ENCODE measurements at regions not wholly inside any gene's neighbourhood (a gene's known extent, or its start where the extent isn't known, plus 50 kb on each side); places are given as distances from the start of the nearest gene placed in this dataset.

- no peak for TF ChIP-seq ZNF337 (CRISPR knock-in tag; IDR thresholded peaks at IDR 0.05; ENCODE audit: borderline replicate concordance, low read depth)
- TF ChIP-seq RAD21 (CRISPR knock-in tag; IDR thresholded peaks at IDR 0.05): no peak
- TF ChIP-seq ZNF788 (CRISPR knock-in tag; IDR thresholded peaks at IDR 0.05; ENCODE audit: borderline replicate concordance): no peak
- TF ChIP-seq JUND (CRISPR knock-in tag; IDR thresholded peaks at IDR 0.05): no peak
- TF ChIP-seq, protein P1, sequence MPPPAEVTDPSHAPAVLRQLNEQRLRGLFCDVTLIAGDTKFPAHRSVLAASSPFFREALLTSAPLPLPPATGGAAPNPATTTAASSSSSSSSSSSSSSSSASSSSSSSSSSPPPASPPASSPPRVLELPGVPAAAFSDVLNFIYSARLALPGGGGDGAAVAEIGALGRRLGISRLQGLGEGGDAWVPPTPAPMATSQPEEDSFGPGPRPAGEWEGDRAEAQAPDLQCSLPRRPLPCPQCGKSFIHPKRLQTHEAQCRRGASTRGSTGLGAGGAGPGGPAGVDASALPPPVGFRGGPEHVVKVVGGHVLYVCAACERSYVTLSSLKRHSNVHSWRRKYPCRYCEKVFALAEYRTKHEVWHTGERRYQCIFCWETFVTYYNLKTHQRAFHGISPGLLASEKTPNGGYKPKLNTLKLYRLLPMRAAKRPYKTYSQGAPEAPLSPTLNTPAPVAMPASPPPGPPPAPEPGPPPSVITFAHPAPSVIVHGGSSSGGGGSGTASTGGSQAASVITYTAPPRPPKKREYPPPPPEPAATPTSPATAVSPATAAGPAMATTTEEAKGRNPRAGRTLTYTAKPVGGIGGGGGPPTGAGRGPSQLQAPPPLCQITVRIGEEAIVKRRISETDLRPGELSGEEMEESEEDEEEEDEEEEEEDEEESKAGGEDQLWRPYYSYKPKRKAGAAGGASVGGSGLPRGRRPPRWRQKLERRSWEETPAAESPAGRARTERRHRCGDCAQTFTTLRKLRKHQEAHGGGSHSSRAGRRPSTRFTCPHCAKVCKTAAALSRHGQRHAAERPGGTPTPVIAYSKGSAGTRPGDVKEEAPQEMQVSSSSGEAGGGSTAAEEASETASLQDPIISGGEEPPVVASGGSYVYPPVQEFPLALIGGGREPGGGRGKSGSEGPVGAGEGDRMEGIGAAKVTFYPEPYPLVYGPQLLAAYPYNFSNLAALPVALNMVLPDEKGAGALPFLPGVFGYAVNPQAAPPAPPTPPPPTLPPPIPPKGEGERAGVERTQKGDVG (CRISPR knock-in tag; IDR thresholded peaks at IDR 0.05; ENCODE audit: borderline replicate concordance): no peak
- TF ChIP-seq NR2F6 (IDR thresholded peaks at IDR 0.05): no peak
- TF ChIP-seq NR2F6 (CRISPR knock-in tag; IDR thresholded peaks at IDR 0.05): no peak
- no peak for TF ChIP-seq KDM4B (CRISPR knock-in tag; IDR thresholded peaks at IDR 0.05)
These were observed 141.0 kb upstream of the RASGRP1 start for GRCh38 chr15:38705436-38706219.
